GM10248 (cell line): ENCODE measurements at regions not wholly inside any gene's neighbourhood (a gene's known extent, or its start where the extent isn't known, plus 50 kb on each side); places are given as distances from the start of the nearest gene placed in this dataset.

Source experiments
- CTCF ChIA-PET: fragments of 300-600 bp; sonication (Branson Sonifier 250); formaldehyde crosslinking; extraction: SDS; loops from one replicate; lab custom pipeline; 2021; ENCODE audit warnings: antibody characterized with exemption; lab: Yijun Ruan, JAX
- POLR2A ChIA-PET: fragments of 350-650 bp; sonication (Branson Sonifier 250); formaldehyde crosslinking; extraction: SDS; loops from one replicate; lab custom pipeline; 2020; ENCODE audit warnings: antibody characterized with exemption; lab: Yijun Ruan, JAX
- DNase-seq: peaks from one replicate; pipeline ENCODE4 v3.0.0; 2012; ENCODE audit errors: extremely low spot score
- TF ChIP-seq, protein P1 (sequence below): IDR thresholded peaks from 2 replicates; pipeline ENCODE4 v1.5.1; 2012; ENCODE audit warnings: mild to moderate bottlenecking, low read depth; ENCODE audit errors: extremely low read depth, missing control alignments, control extremely low read depth

DNA sequence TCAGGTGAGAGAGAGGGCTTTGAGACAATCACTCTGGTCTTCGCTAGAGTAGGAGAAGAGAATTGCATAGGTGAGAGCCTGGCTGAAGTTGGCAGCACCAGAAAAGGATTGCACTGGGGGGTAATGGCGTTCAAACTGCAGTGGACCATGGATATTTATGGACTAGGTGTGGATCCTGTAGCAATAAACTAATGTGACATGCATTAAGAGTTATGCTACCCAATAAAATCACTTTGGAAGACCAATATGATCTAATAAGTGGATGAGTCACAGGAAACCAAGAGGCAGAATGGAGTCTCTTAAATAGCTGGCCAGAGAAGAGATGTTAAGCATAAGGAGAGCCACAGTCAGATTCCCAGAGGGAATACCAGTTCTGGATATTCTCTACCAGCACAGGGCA is 259.8 kb downstream of the FBXO8 start:
- no peak for DNase-seq
- TF ChIP-seq, protein P1, sequence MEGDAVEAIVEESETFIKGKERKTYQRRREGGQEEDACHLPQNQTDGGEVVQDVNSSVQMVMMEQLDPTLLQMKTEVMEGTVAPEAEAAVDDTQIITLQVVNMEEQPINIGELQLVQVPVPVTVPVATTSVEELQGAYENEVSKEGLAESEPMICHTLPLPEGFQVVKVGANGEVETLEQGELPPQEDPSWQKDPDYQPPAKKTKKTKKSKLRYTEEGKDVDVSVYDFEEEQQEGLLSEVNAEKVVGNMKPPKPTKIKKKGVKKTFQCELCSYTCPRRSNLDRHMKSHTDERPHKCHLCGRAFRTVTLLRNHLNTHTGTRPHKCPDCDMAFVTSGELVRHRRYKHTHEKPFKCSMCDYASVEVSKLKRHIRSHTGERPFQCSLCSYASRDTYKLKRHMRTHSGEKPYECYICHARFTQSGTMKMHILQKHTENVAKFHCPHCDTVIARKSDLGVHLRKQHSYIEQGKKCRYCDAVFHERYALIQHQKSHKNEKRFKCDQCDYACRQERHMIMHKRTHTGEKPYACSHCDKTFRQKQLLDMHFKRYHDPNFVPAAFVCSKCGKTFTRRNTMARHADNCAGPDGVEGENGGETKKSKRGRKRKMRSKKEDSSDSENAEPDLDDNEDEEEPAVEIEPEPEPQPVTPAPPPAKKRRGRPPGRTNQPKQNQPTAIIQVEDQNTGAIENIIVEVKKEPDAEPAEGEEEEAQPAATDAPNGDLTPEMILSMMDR: no peak
- ChIA-PET CTCF (no interaction called here), POLR2A (no interaction called here)

DNA sequence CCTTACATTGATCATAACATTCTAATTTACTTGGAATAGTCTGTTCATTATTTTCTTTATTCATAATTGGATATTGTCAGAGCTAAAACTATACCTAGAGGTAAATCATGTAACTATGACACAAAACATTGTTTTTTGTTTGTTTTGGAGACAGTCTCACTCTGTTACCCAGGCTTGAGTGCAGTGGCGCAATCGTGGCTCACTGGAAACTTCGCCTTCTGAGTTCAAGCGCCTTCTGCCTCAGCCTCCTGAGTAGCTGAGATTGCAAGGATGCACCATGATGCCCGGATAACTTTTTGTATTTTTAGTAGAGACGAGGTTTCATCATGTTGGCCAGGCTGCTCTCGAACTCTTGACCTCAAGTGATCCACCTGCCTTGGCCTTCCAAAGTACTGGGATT is 265.2 kb downstream of the FBXO8 start:
- TF ChIP-seq, protein P1: no peak
- ChIA-PET CTCF (no interaction called here), POLR2A (no interaction called here)
- no peak for DNase-seq

DNA sequence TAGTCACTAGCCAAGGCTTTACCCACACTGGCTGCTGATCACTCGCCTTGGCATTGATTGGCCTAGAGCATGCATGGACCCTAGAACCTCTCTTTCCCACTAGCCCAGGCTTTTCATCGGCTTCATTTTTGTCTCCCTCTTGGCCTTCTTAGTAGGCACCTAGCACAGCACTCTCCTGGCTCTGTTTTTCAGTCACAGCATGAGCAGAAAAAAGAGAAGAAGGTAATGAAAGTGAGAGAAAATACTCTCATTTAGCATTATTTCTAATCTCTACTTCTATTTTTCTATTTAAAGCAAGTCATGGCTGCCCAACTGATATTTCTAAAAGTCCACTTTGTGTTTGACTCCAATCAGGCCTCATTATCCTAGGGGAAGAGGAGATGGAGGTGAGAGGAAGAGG is 267.2 kb downstream of the FBXO8 start:
- DNase-seq: no peak
- POLR2A ChIA-PET: no interaction called here
- CTCF ChIA-PET: interaction anchor here (1.2 kb wide), 1 partner anchor 12 kb away, joined by 3 read pairs; no protein-coding TSS in a partner anchor
- TF ChIP-seq, protein P1: no peak

DNA sequence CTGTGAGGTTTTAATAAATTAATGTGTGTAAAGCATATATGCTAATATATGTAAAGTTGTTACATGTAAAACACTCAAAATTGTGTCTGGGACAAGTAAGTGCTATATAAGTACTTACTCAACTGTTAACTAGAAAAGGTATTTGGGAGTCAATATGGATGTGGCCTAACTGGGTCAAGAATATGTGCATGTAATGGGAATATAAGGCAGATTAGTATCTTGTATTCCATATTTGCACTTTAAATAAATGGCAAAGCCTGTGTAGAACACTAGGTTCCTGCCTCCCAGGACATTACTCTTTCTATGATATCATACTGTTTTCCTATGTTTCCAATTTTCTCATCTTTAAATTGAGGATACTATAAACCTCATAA is 270.6 kb downstream of the FBXO8 start:
- ChIA-PET CTCF (no interaction called here), POLR2A (no interaction called here)
- no peak for DNase-seq
- TF ChIP-seq, protein P1: no peak

DNA sequence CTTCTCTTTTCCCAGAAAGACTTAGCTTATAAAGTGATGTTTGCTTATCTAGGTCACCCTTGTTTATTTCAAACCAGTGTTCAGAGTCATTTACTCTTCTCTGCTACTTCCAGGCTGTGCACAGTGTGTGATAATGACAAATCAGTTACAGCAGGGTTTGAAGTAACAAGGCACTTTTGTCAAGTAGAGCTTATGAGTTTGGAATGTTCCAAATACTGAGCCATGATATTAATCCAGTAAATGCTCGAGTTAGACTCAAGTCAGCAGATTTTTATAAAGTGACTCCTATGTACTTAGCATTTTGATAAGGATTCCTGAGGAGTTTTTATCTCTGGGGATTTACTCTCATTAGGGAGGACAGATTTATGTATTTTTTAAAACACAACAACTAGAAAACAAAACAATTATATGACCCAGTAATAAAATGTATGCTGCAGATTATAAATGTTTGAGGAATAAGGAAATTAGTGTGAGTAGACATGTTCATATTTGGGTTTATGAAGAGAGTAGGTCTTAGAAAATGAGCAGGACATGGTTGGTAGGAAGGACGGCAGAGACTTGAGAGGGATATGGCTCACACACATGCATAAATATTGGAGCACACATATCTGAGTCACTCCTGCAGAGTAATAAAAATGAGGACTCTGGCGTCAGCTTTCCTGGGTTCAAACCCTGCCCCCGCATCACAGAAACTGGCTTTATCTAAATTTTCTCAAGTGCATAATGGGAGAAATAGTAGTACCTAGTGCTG is 271.2 kb downstream of the FBXO8 start:
- ChIA-PET CTCF (no interaction called here), POLR2A (no interaction called here)
- no peak for DNase-seq
- TF ChIP-seq, protein P1: no peak

DNA sequence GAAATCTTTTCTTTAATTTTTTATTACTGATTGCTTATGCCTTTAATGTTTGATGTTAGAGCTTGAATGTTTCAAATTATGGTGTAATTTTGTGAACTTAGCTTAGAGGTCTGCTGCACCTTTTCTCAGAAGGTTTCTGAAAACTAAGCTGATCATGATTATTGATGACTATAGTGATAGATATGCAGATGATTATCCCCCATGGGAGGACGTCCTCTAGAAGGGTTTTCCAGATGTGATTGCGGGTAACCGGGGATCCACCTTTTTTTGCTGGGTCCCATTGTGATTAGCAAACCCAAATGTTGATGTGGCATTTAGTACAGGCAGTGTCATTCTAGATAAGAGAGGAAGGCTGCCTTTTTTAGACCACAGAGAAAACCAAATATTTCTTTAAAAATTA is 272.9 kb downstream of the FBXO8 start:
- ChIA-PET CTCF (interaction anchor here (1.6 kb wide), 1 partner anchor 25 kb away, joined by 3 read pairs; no protein-coding TSS in a partner anchor), POLR2A (no interaction called here)
- TF ChIP-seq, protein P1: no peak

More for the DNA sequence above, 272.9 kb downstream of the FBXO8 start:
- no peak for DNase-seq
